GM18505 (cell line): ENCODE measurements at regions not wholly inside any gene's neighbourhood (a gene's known extent, or its start where the extent isn't known, plus 50 kb on each side); places are given as distances from the start of the nearest gene placed in this dataset.

ENCODE experiments used
- ATAC-seq: cut with Tn5 transposase; IDR thresholded peaks from one replicate; pipeline ENCODE4 v1.9.1; 2021; ENCODE audit not compliant: unreplicated experiment
- POLR2A ChIP-seq: IDR thresholded peaks from 4 replicates; pipeline ENCODE4 v1.6.1; 2011; ENCODE audit warnings: borderline replicate concordance; ENCODE audit not compliant: insufficient read depth, insufficient read length; ENCODE audit errors: extremely low read depth

- no peak for ATAC-seq
- TF ChIP-seq POLR2A, result no peak
Observed at GRCh38 chr2:4515871-4516761, 812.7 kb downstream of the DCDC2C start.

GRCh38 chr2:4518596-4518995 lies 815.2 kb downstream of the DCDC2C start:
- TF ChIP-seq POLR2A, result no peak
- no peak for ATAC-seq

GRCh38 chr2:4522498-4523421 lies 819.4 kb downstream of the DCDC2C start:
- ATAC-seq, result no peak
- TF ChIP-seq POLR2A, result no peak

GRCh38 chr2:4527416-4527815 lies 824.0 kb downstream of the DCDC2C start:
- TF ChIP-seq POLR2A, result no peak
- no peak for ATAC-seq

- ATAC-seq, result no peak
- TF ChIP-seq POLR2A, result no peak
Observed at GRCh38 chr2:4528246-4528645, 824.9 kb downstream of the DCDC2C start.

GRCh38 chr2:4528773-4529172 lies 825.4 kb downstream of the DCDC2C start:
- no peak for TF ChIP-seq POLR2A
- ATAC-seq, result no peak

- no peak for ATAC-seq
- TF ChIP-seq POLR2A, result no peak
Observed at GRCh38 chr2:4529738-4530137, 826.4 kb downstream of the DCDC2C start.

GRCh38 chr2:4530231-4530630 lies 826.9 kb downstream of the DCDC2C start:
- no peak for TF ChIP-seq POLR2A
- ATAC-seq, result no peak

- no peak for TF ChIP-seq POLR2A
- no peak for ATAC-seq
Observed at GRCh38 chr2:4533806-4534205, 830.4 kb downstream of the DCDC2C start.

GRCh38 chr2:4539121-4539520 lies 835.7 kb downstream of the DCDC2C start:
- no peak for ATAC-seq
- no peak for TF ChIP-seq POLR2A

- ATAC-seq, result no peak
- TF ChIP-seq POLR2A, result no peak
Observed at GRCh38 chr2:4549666-4550210, 846.4 kb downstream of the DCDC2C start.

GRCh38 chr2:4551691-4552474 lies 848.5 kb downstream of the DCDC2C start:
- TF ChIP-seq POLR2A, result no peak
- ATAC-seq, result no peak

GRCh38 chr2:4553241-4553640 lies 849.9 kb downstream of the DCDC2C start:
- no peak for ATAC-seq
- TF ChIP-seq POLR2A, result no peak

GRCh38 chr2:4556135-4556896 lies 852.9 kb downstream of the DCDC2C start:
- no peak for ATAC-seq
- TF ChIP-seq POLR2A, result no peak
